GM19025 (cell line): ENCODE measurements at regions not wholly inside any gene's neighbourhood (a gene's known extent, or its start where the extent isn't known, plus 50 kb on each side); places are given as distances from the start of the nearest gene placed in this dataset.
"Not testable (repeated sequence)": the region's sequence is repeated elsewhere in the genome, so short reads cannot be mapped to it uniquely, and the experiment has no call there.

Experiments
- ATAC-seq: cut with Tn5 transposase; IDR thresholded peaks from one replicate; pipeline ENCODE4 v1.9.1; 2021; ENCODE audit warnings: mild to moderate bottlenecking, low read depth, moderate library complexity; ENCODE audit not compliant: unreplicated experiment

- no peak for ATAC-seq
These were observed 818.0 kb upstream of the SLC10A2 start for GRCh38 chr13:103884101-103884723.

DNA sequence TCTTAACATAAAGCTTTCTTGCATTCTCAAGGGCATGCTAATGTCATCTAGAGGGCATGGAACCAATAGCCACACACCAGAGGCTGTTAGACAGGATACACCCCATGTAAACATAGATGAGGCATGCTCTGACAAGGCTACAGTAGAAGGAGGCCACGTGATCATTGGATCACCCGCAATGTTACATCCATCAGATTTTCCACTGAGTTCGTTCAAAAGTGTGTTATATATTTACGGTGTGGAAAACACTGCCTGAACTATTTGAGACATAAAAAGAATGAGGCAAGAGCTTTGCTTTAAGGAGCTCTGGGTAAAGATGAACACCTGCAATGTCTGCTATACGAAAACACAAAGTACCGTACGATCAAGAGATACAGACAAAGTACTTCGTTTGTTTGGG lies 817.5 kb upstream of the SLC10A2 start:
- ATAC-seq: no peak

DNA sequence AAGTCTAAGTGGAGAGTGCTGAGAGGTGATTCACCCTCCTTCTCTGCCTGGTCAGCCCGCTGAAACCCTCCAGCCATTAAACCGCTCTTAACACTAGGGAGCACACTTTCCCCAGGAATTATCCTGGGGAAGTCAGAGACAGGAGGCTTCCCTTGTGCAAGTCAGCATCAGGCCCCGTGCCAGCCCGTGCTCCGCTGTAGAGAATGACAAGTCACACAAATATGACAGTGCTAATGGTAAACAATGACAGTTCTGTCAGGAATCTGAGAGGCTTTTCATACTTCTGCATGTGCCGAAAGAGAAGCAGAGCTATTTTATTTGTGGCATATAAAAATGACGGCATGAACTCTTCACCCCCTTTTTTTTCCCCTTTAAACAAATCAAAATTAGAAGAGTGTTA lies 816.9 kb upstream of the SLC10A2 start:
- ATAC-seq: no peak

DNA sequence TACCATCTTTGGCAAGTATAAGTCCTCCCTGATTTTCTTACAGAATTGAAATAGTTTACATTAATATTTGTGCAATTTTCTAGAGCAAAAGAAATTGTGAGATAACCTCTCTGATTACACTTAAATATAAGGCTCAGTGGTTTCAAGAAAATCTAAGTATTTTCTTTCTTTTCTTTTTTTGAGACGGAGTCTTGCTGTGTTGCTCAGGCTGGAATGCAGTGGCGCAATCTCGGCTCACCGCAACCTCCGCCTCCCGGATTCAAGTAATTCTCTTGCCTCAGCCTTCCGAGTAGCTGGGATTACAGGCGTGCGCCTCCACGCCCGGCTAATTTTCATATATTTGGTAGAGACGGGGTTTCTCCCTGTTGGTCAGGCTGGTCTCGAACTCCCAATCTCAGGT lies 813.9 kb upstream of the SLC10A2 start:
- not testable (repeated sequence) for ATAC-seq

DNA sequence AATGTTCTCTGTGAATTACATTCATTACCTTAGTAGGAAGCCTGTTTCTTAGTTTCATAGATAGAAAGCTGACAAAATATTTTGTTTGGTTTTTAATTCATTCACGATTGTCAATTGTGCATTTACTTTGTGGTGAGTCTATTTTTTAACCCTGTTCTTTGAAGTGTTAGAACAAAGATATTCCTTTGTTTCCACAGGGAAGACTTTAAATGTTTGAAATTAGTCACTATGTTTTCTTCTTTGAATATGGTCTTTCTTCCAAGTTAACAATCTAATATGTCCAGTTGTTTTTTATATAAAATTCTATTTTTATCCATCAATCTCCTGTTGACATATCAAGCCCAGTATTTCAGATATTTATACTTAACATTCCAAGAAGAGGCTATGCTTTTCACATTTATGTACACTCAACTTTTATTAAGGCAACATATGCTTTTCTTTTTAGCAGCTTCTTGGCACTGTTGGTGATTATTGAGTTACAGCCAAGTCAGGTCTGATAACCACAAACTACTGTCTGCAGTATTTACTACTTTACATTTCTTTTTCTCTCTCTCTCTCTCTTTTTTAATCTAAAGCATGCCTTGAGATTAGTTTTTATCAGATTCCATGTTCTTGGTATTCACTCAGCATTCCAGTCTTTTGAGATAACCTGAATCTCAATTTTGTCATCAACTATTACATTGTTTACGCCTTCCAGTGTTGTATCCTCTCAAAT lies 812.8 kb upstream of the SLC10A2 start:
- ATAC-seq: no peak

DNA sequence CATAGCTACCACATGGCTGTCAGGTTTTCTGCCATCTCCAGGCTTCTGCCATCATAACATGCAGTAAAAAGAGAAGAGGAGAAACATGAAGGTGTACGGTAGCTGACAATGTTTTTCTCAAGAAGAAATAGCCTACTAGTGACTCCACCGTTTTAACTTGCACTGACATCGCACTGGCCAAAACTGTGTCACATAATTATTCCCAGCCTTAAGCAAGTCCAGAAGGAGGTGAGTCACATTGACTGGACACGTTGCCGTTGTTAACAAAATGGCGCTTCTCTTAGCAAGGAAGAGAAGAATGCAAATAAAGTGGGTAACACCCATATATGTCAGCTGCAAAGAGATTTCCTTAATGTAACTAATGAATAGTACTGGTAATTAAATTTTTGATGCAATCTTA lies 810.4 kb upstream of the SLC10A2 start:
- ATAC-seq: no peak

DNA sequence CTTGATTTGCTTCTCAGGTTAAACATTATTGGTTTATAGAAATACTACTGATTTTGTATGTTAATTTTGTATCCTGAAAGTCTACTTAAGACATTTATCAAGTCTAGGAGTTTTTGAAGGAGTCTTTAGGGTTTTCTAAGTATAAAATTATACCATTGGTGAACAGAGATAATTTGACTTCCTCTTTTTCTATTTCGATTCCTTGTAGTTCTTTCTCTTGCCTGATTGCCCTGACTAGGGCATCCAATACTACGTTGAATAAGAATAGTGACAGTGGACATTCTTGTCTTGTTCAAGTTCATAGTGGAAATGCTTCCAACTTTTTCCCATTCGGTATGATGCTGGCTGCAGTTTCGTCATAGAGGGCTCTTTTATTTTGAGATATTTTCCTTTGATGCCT lies 807.5 kb upstream of the SLC10A2 start:
- no peak for ATAC-seq

DNA sequence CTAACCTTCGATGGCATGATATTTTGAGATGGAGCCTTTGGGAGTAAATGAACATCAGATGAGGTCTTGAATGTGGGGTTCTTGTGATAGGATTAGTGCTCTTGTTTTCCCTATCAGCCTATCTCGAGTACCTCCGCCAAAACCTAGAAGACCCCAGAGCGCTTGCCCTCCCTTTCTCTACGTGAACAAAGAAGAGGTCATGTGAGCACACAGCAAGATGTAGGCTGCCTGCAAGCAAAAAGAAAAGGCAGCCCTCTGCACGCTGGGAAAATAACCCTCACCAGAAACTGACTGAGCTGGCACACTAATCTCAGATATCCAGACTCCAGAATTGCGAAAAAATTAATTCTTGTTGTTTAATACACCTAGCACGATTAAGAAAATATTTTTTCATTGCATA lies 799.8 kb upstream of the SLC10A2 start:
- ATAC-seq: no peak

DNA sequence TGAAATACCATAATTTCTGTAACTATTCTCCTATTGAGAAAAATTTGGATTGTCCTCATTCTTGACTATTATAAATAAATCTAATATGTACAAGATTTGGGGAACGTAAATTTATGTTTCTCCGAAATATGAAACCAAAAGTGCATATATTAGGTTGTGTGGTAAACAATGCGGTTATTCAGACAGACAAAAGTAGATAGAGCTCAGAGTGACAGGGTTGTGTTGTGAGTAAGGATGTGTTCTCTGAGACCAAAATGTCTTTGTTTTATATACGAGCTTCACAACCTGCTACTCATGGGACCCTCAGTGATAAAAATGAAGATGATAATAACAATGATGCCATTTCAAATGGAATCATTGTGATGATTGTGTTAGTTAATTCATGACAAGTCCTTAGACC lies 796.3 kb upstream of the SLC10A2 start:
- no peak for ATAC-seq

DNA sequence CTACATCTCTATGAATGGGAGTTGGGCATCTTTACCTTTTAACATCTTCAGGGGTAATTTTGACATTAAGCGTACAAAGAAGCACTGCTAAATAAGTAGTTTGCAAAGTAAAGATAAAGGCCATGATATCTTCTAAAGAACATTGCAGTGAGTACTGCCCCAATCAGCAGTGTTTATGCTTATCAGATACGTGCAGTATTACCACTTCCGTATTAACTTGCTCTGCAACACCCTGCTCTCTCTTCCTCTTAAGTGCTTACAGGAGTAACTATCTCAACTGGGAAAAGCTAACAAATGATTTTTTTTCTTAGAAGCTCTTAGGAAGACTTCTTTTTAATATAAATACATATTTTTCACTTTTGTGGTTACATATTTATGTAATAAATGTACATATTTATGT lies 793.7 kb upstream of the SLC10A2 start:
- no peak for ATAC-seq

- ATAC-seq: no peak
These were observed 785.8 kb upstream of the SLC10A2 start for GRCh38 chr13:103852036-103852435.

DNA sequence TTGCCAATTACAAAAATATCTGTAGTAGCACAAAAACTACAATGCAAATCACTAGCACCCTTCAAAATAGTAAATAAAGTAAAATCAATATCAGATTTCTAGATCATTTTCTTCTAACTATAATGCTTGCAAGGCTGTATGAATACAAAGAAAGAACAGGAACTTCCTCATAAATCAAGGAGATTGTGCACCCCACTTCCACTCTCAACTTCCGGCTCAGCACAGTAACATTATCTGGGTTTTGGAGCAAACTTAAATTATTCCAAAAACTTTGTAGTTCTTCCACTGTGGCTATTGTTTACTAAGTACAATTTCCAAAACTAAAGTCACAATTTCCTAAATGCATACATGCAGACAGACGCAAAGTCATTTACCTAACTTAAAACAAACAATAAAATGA lies 778.3 kb upstream of the SLC10A2 start:
- ATAC-seq: no peak

DNA sequence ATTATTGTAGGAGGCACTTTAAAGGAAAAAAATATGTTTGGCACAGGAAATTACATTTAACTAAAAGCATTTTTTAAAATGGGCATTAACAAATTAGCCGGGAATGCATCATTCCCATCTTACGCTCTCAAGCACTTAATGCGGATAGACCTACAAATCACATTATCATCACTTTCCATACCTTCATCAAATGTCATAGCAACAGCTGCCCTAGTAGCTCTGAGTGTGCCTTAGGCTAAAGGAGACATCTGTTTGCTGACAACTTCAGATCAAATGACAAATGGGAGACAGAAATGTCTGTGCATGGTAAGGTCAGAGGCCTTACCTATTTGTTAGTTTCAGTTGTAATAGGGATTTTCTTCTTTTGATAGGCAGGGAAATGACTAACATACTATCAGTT lies 773.2 kb upstream of the SLC10A2 start:
- no peak for ATAC-seq

DNA sequence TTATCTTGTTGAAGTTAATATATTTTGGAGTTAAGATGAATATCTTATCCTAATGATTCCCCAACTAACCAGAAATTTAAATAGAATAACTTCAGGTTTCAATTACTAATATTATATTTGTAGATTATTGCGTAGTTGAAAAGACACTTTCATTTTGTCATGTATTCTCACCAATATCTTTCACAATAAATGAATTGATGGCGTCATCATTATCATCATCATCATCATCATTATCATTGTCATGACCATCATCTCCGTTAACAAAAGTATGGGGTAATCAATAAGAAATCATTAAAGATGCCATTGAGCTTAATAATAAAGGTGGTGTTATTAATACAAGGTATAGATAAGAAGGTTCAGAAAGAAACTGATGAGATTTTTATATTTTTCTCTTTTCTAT lies 768.8 kb upstream of the SLC10A2 start:
- no peak for ATAC-seq

GRCh38 chr13:103833294-103833852 lies 767.2 kb upstream of the SLC10A2 start:
- ATAC-seq: no peak

DNA sequence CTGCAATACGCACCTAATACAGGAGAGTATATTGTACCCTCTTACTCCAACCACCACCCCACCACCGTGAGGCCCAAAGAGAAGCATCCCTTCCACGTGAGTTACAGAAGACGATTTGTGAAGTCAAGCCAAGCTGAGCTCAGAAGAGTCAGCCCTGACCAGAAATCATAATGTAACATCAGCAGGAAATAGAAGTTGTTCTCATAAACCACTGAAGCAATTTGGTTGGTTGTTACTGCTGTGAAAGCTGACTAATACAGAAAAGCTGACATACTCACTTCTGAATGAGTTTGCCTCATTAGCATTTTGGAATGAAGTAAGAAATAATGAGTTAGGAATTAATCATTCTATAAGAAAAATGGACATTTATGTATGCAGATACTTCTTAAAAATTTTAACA lies 749.4 kb upstream of the SLC10A2 start:
- no peak for ATAC-seq

DNA sequence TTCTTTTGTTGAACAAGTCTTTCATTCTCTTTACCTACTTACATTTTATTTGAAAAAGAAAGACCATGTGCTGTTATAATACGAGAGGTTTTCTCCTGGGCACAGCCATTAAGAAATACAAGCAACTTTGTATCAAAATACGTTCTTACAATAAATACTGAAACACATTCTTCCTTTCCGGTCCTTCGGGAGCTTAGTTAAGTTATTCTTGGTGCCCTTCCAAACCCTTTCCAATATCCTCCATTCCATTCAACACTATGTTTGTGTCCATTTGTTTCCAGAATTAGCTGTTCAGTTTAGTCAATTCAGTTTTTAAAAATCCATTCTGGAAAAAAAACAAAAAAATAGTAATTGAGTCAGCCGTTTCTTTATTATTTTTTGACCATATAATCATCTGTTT lies 746.8 kb upstream of the SLC10A2 start:
- no peak for ATAC-seq

GRCh38 chr13:103812558-103812957 lies 746.3 kb upstream of the SLC10A2 start:
- ATAC-seq: no peak

GRCh38 chr13:103810026-103810425 lies 743.8 kb upstream of the SLC10A2 start:
- no peak for ATAC-seq

- ATAC-seq: no peak
These were observed 739.6 kb upstream of the SLC10A2 start for GRCh38 chr13:103805771-103806170.

DNA sequence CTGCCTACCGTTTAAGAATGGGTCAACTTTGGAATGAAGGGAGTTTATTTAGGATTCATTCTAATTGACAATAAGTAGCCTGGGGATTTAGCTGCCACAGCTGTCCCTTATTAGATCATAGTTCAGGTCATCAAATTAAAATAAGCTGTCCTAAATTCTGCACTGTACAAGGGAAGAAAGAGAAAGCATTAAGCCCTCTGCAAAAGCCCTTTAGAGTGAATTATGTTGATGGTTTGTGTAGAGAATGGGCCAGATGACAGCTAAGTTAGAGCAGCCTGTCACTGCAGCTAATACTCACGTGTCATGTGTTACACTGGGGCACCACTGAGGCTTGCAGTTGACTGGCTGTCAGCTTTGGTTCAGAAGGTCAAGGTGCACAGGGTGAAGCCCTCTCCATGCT lies 737.1 kb upstream of the SLC10A2 start:
- no peak for ATAC-seq

DNA sequence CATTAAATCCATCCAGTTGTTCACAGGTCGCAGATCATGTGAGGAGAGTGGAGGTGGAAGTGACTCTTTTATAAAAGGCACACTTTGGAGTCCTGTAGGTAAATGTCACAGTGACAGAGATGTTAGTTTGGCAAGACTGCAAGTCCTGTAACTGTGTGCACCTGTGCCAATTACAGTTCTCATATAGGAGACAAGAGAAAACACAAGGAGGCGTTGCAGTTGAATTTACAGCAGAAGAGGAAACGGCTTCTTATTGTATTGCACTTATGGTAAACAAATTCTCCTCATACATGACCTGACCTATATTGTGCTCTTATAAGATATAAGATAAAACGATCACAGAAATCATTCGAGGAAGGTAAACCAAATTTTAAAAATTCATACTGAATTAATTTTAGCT lies 732.8 kb upstream of the SLC10A2 start:
- ATAC-seq: no peak
